ENCODE measurements at regions not wholly inside any gene's neighbourhood (a gene's known extent, or its start where the extent isn't known, plus 50 kb on each side); places are given as distances from the start of the nearest gene placed in this dataset.
A peak's percentile ranks its signal among the peaks of the same experiment; 100 is the strongest.

DNA sequence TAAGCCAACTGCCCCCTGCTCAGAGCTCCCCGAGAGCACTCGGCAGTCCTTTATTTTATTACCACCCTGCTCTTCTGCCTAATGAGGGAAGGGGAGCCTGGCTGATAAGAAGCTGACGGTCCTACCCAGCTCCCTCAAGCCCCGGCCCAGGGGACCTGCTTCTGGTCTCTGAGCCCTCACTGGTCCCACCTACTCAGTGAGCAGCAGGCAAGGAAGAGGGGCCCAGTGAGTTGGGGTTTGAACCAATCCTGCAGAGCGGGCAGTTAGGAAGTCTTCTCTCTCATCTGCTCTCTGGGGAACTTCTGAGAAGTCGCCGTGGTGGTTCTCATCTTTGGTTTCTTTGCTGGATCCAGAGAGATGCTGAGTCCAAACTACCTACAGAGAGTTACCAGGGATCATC is 218.9 kb downstream of the NDUFA10 start:
- no peaks in the 10 kb centered on the region for H3K9me3 ChIP-seq
- intact Hi-C loops (cut with DNase I), result no loop called here
- peaks cover 0 to 31% (median 0%) of the 10 kb centered on the region in 9 donors for H3K27me3 ChIP-seq
- H3K4me1 ChIP-seq, result no peaks in the 10 kb centered on the region
- H3K4me3 ChIP-seq, result no peak overlapping the region
- ATAC-seq (no peak), DNase-seq (peak in 1 of 5 donors; percentile 12)
- 75 to 91% (median 77%) methylated on average over 7 of the region's 7 CpGs for WGBS, 4 donors
- no peak overlapping the region for H3K27ac ChIP-seq
- no peaks in the 10 kb centered on the region for H3K36me3 ChIP-seq
- TF ChIP-seq, protein P1, sequence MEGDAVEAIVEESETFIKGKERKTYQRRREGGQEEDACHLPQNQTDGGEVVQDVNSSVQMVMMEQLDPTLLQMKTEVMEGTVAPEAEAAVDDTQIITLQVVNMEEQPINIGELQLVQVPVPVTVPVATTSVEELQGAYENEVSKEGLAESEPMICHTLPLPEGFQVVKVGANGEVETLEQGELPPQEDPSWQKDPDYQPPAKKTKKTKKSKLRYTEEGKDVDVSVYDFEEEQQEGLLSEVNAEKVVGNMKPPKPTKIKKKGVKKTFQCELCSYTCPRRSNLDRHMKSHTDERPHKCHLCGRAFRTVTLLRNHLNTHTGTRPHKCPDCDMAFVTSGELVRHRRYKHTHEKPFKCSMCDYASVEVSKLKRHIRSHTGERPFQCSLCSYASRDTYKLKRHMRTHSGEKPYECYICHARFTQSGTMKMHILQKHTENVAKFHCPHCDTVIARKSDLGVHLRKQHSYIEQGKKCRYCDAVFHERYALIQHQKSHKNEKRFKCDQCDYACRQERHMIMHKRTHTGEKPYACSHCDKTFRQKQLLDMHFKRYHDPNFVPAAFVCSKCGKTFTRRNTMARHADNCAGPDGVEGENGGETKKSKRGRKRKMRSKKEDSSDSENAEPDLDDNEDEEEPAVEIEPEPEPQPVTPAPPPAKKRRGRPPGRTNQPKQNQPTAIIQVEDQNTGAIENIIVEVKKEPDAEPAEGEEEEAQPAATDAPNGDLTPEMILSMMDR (IDR thresholded peaks at IDR 0.05), result no peak
- no peak for TF ChIP-seq POLR2A (IDR thresholded peaks at IDR 0.05)

DNA sequence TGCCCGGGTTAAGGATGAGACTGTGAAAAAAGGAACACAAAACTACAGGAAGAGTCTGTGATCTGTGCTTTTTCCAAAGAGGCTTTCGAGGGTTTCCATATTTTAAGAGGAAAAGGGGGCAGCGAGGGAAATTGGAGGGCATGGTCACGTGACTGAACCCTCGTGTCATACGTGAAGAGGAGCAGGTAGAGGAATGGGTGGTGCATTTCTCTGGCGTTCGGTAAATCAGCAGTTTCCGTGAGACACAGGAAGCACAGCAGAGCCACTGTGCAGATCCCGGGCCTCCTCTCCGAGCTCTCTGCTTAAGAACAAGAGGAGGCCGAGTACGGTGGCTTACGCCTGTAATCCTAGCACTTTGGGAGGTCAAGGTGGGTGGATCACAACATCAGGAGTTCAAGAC is 219.7 kb downstream of the NDUFA10 start:
- WGBS, 4 donors, result 70 to 73% (median 71%) methylated on average over 14 of the region's 14 CpGs
- H3K4me3 ChIP-seq, result no peak overlapping the region
- ATAC-seq, result no peak
- peak in 1 of 5 donors; percentile 7 for DNase-seq
- H3K27ac ChIP-seq, result no peak overlapping the region
- no peaks in the 10 kb centered on the region for H3K9me3 ChIP-seq
- TF ChIP-seq POLR2A (IDR thresholded peaks at IDR 0.05), result no peak
- TF ChIP-seq, protein P1 (IDR thresholded peaks at IDR 0.05), result no peak
- H3K27me3 ChIP-seq, result peaks cover 0 to 32% (median 0%) of the 10 kb centered on the region in 9 donors
- intact Hi-C loops (cut with DNase I), result no loop called here
- H3K36me3 ChIP-seq, result no peaks in the 10 kb centered on the region
- no peaks in the 10 kb centered on the region for H3K4me1 ChIP-seq

DNA sequence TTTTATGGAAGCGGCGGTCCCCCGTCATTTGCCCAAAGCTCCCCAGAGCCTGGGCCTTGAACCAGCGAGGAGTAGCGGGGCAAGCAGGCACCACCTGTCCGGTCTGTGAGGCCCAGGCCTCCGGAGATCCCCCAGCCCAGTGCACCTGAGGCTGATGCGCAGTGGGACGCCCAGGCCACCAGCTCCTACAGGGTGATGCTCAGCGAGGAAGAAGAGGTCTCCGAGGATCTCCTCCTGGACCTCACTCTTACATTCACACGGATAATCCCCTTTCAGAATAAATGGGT is 220.2 kb downstream of the NDUFA10 start:
- TF ChIP-seq, protein P1 (IDR thresholded peaks at IDR 0.05), result no peak
- TF ChIP-seq POLR2A (IDR thresholded peaks at IDR 0.05), result no peak
- peak in 1 of 5 donors; percentile 6 for DNase-seq
- no peak for ATAC-seq
- no peak overlapping the region for H3K27ac ChIP-seq
- H3K4me3 ChIP-seq, result no peak overlapping the region
- intact Hi-C loops (cut with DNase I), result no loop called here
- H3K27me3 ChIP-seq, result peaks cover 0 to 32% (median 0%) of the 10 kb centered on the region in 9 donors
- 90 to 97% (median 94%) methylated on average over 11 to 12 of the region's 12 CpGs for WGBS, 4 donors
- no peaks in the 10 kb centered on the region for H3K4me1 ChIP-seq
- no peaks in the 10 kb centered on the region for H3K36me3 ChIP-seq
- no peaks in the 10 kb centered on the region for H3K9me3 ChIP-seq

DNA sequence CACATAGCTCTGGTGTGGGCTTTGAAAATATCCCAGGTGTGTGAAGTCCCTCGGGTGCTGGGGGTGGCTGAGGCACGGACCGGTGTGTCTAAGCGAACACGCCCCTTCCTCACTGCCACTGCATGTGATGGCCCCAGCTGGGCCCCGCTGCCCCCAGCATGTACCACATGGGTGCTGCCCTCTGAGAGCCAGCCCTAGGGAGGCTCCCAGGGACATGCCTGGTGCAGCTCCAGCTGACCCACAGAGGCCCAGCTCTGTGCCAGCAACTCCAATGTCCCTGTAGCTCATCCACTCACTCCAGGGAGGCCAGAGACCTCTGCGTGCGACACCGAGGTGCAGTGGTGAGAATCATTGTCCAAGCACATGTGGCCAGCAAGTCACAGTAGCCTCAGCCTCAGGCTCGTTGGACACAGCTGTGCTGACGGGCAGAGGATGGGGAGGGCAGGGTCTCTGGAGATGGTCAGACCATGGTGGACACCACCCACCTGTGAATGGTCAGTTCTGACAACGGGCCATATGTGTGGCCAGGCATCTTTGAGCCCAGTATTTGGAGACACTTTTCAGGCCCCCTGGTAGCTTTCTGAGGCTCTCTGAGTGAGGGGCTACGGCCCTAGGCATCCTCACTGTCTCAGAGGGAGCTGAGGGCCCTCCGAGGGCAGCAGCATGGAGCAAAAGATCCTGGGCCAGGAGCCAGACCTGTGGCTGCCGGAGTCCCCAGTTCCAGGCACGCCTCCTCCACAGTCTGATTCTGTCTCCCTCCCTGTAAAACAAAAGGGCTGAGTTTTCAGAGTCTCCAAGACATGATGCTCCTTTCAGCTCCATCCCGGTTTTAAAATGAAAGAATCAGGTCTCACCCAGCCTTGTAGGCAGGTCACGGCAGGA is 220.7 kb downstream of the NDUFA10 start:
- H3K4me1 ChIP-seq, result no peaks in the 10 kb centered on the region
- ATAC-seq (no peak), DNase-seq (peak in 1 of 5 donors; percentile 7)
- WGBS, 4 donors, result 59 to 77% (median 70%) methylated on average over 8 to 18 of the region's 18 CpGs
- no peak for TF ChIP-seq POLR2A (IDR thresholded peaks at IDR 0.05)
- TF ChIP-seq, protein P1 (IDR thresholded peaks at IDR 0.05), result no peak
- H3K4me3 ChIP-seq, result no peak overlapping the region
- intact Hi-C loops (cut with DNase I), result no loop called here
- H3K27ac ChIP-seq, result no peak overlapping the region
- no peaks in the 10 kb centered on the region for H3K9me3 ChIP-seq
- peaks cover 0 to 32% (median 0%) of the 10 kb centered on the region in 9 donors for H3K27me3 ChIP-seq
- no peaks in the 10 kb centered on the region for H3K36me3 ChIP-seq
